ENCODE measurements at regions not wholly inside any gene's neighbourhood (a gene's known extent, or its start where the extent isn't known, plus 50 kb on each side); places are given as distances from the start of the nearest gene placed in this dataset.

DNA sequence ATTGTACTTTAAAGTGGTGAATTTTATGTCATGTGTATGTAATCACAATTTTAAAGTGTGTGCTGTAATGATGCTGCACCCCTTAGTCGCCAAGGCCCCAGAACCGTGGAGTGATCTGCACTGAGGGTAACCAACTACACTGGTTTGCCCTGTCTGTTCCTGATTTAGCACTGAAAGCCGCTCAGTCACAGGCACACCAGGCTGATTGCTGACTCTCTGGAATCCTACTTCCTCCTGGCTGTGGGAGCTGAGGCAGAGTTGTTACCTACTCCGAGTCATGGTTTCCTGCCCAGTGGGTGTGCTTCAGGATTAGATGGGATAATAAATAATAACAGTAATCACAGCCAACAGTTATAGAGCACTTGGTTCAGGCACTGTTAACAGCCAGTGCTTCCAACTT is 645.4 kb downstream of the BCOR start:
- DNase-seq: no peak

DNA sequence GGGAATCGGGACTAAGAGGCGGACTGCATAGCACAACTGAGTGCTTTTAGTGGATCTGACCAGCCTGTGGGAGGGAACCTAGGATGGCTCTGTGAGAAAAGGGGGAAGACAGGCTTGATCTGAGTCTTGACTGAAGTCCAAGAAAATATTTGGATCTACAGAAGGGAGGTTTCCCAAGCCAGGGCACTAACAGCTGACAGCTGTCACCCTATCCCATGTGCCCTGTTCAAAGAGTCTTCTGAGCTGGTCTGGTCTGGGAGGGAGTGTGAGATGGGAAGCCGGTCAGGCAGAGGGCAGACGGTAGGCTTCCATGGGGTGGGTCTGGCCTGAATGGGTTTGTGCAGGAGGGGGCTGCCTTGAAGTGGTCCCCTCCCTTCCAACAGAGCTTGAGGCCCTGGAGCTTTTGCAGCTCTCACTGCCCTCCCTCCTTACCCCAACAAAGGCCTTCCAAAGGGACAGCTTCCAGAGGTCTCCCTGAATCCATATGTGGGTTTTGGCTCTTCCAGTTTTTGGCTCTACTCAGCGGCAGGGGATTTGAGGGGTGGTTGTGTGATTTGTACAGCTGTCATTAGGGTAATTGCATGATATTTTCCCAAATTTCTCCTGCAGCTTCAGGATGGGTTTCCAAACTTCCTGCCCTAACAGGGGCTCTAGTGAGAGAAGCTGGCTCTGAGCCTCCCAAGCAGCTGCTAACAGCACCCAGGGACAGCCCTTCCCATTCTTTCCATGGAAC is 643.7 kb downstream of the BCOR start:
- DNase-seq: no peak

DNA sequence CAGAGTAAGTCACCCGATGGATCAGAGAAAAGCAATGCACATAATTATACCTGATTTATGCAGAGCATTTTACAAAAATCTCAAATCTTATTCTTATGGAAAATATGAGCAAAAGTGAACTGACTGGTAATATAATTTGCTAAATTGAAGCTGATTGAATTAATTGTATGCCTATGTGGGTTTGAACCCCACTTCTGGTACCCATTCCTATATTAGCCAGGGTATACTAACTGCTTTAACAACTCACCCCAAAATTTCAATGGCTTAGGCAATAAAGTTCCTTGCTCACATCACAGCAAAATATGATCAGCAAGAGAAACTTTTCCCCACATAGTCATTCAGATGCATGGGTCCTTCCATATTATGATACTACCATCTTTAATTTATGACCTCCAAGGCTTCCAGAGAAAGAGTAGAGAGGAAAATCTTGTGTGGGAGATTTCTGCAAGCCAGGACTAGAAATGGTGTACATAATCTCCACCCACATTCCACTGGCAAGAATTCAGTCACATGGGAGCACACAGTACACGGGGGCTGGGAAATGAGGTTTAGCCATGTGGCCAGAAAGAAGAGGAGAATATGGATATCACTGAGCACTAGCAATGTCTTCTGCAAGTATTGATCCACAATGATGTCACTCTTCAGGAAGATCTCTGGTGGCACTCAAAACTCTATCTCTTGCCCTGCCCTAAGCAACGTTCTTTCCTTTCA is 640.7 kb downstream of the BCOR start:
- DNase-seq: no peak

DNA sequence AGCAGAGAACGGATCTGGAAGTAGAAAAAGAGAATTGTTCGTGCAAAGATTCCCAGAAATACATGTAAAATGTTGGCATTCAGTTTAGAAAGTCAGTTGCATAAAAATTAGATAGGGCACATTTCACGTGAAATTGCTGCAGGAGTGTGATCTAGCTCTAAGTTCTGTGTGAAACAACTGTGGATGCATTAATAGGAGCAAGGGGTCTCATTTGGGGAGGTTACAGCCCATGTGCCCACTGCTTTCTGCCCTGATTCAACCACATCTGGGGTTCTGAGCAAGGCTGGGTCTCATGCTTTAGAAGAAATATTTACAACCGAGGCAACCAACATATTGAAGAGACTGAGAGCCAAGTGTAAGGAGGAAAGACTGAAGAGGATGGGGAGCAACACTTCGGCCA is 639.0 kb downstream of the BCOR start:
- no peak for DNase-seq

DNA sequence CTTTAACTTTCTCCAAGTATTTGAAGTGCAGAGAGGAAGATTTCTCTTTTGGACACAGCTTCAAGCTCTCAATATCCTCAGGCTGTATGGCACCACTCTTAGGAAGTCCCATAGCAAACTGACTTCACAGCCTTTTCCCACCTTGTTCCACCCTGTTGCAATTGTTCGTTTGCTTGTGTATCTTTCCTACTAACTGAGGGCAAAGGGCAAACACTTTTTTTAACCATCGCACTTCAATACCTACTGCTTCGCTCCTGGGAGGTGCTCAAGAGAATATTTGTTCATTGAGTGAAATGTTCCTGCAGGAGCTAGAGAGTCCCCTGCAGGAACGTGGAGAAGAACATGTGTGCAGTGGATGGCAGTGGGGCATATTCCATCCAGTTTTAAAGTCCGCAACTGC is 638.6 kb downstream of the BCOR start:
- DNase-seq: no peak

DNA sequence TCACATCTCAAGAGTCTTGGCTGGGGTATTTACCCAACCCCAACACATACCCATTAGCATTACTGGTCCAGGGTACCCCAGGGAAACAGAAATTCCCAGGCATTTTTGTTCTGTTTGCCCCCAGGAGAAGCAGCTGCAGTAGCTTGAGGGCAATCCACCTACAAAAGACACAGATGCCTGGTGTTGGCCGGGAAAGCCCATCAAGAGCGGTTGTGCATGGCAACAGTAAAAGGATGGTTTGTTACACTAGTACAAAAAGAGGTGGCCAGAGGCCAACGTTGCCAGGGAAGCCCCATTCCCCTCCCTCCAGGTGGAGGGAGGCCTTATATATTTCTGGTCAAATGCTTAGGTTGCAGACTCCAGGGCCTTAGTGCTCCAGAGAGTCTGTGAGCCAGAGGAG is 637.8 kb downstream of the BCOR start:
- DNase-seq: no peak

DNA sequence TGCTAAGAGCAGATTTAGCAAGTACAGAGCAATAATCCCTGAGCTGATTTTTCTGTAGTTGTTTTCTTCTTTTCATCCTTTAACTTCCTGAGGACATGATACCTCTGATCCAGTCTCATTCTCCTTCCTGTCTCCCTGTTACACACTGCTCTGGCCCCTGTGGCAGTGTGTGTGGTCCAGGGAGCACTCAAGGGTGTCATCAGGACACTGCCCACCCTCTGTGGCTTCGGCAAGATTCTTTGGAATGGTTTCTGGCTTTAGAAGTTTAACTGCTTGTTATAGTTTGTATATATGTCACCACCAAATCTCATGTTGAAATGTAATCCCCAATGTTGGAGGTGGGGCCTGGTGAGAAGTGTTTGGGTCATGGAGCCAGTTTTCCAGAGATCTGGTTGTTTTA is 637.3 kb downstream of the BCOR start:
- no peak for DNase-seq

DNA sequence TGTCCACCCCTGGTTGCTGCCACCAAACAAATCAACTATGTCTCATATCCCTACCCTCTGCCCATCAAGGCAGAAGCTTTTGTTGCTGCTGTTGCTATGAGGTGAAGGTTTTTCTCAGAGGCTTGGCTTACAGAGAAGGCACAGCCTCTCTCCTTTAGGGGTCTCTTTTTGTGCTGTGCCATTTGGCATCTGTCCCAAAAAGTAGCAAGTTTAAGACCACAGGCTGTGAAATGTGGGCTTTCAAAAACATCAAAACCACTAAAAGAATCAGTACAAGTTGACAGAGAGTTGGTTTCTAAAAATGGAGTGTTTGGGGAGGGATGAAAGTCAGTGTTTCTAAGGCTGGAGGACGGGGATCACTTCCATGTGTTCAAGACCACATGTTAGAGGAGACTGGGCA is 634.9 kb downstream of the BCOR start:
- DNase-seq: no peak

DNA sequence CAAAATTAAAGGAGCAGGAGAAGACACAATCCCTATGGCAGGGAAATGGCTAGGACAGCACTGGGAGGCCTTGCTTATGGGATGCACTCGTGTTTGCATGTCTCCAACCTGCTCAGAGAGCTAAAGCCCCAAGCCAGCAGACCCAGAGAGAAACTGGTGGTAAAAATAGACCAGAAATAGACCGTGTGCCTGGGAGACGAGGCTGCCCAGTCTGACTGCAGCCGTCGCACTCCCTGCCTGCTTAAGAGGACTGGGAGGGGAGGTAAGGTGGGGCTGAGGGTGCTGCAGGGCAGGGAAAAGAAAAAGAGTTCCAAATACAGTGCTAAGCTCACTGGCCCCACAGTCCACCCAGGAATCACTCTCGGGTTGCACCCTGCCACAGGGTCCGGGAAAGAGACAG is 633.5 kb downstream of the BCOR start:
- DNase-seq: no peak

DNA sequence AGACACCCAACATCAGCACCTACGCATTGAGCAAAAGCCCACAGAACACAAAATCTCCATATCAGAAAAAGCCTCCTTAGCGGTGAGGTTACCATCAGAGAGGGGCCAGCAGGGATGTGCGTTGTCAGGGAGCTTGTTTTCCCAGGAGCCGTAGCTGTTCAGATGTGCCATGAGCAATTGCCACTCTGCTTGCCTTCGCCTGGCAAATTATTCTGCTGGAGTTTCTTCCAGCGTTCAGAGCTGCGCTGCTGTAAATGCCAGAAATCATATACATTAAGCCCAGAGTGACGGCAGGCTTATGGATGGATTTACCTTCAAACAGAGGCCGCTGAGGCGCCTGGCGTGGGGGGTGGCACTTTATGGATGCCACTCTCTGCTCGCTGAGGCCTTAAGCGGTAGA is 632.3 kb downstream of the BCOR start:
- no peak for DNase-seq

DNA sequence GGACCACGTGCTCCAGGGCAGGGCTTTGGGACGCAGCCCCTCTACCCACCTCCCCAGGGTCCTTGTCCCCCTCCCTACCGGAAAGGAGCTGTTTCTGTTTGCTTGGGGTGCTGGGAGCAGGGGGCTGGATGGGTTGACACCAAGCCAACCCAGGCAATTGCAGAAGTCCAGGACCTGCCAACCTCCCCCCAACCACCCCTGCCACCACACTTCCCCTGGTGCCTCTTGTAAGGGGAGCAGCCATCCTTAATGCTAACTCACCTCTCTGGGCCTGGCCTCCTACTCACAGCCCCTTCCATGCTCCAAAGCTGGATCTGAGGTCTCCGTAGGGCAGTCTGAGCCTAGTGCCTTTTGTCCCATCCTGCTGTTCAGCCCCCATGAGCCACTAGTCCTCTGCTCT is 631.9 kb downstream of the BCOR start:
- DNase-seq: no peak

DNA sequence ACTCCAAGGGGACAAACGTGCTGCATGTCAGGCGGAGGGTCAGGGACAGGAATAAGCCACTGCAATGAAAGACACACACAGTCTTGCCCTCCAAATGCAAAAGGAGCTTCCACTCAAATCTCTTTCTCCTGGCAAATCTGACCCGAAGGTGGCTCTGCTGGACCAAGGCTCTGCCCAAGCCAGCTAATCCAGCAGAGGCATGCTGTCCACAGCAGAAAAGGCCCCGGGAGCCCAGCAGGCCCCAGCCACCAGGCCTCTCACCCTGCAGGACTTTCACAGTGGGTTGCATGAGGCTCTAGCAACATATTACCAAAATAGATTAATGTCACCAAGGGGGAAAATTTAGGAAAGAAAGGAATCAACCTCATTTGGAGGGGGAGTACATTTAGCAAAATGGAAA is 628.6 kb downstream of the BCOR start:
- DNase-seq: no peak

DNA sequence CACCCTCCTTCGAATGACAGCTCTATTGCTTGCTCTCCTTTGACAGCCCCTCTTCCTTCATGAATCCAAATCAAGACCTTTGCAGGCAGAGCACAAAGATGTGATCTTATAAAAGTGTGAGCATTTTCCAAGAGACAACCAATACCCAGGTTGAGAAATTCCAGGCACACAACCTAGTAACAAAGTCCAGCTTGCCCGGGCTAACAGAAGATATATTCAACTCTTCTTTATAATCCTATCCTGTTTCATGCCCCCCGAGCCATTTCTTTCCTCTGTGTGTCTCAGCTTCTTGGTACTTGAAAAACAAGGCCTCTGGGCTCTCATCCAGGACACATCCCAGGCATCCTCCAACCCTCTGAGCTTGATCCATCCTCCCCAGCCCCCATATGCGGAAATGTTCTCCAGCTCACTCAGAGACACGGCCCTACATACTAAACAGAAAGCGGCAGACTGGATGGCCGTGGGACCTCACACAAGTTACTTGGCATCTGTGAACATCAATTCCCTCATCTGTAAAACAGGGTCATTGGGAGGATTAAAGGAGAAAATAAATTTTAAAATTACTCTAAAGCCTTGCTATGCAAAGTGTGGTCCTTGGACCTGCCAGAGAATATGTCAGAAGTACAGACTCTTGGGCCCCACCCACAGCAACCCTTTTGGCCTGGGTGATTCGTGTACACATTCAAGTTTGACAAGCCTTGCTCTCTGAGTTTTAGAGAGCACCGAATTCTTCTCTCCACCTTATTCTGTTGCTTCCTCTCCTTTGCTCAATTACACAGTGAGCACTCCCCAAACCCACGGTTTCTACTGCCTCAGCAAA is 627.0 kb downstream of the BCOR start:
- DNase-seq: no peak

DNA sequence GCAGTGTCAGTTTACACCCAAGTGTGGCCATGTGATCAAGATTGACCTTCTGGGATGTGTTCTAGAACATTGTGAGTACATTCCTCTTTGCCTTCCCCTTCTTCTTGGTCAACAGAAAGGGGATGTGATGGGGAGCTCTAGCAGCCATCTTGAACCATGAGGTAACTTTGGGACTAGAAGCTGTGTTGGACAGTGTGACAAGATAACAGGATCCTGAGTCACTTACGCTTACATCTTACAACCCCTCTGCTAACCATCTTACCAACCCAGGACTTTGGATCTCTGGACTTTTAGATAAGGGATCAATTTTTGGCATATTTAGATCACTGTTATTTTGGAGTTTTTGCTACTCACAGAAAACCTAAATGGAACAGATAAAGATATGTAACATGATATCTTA is 625.6 kb downstream of the BCOR start:
- no peak for DNase-seq

DNA sequence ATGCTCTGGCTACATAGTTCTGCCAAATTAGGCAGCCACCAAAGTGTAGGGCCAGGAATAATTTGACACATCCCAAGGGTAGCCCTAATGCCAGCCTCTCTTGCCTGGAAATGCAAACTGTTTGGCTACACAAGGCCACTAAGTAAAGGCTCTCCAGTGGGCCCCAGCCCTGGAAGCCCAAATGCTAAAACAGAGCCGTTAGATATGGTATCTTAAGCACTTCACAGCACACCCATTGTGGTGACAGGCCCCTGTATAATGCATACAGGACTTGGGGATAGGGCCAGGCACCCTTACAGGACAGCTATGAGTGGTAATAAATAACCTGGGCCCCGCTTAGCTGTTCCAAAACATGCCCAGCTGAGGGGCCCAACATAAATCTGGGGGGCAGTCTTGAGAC is 623.9 kb downstream of the BCOR start:
- no peak for DNase-seq

DNA sequence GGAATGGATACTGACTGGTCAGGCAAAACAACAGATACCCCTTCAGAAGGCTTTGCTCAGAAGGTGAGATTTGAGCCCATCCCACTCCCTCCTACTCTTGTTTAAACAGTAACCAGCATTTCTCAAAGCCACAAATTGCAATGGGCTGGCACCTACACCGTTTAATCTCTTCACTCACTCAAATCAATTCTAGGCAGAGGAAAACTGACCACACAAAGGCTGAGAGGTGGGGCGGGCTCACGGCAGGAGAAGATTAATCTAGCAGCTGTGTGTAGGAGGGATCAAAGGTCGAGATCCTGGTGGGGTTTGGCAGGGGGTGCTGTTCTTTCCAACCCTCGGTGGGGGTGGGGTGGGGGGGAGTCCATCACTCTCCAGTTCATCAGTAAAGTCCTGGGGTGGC is 622.4 kb downstream of the BCOR start:
- DNase-seq: no peak

DNA sequence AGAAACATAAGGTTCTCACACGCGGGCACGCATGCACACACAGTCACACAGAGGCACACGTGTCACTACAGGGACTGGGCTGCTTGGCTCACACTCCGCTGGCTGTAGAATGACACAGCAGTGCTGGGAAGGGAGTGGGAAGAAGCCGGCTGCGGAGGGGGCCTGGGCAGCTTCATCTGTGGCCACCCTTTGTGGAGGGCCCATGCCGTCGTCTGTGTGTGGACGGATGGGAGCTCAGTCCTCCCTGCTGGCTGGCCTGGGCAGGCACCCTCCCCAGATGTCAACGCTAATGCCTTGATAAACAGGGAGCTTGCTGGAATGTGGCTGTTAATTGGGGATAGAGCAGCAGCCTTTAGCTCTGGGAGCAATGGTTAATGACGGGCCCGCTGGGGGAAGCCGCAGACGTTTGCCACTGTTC is 621.1 kb downstream of the BCOR start:
- DNase-seq: no peak

DNA sequence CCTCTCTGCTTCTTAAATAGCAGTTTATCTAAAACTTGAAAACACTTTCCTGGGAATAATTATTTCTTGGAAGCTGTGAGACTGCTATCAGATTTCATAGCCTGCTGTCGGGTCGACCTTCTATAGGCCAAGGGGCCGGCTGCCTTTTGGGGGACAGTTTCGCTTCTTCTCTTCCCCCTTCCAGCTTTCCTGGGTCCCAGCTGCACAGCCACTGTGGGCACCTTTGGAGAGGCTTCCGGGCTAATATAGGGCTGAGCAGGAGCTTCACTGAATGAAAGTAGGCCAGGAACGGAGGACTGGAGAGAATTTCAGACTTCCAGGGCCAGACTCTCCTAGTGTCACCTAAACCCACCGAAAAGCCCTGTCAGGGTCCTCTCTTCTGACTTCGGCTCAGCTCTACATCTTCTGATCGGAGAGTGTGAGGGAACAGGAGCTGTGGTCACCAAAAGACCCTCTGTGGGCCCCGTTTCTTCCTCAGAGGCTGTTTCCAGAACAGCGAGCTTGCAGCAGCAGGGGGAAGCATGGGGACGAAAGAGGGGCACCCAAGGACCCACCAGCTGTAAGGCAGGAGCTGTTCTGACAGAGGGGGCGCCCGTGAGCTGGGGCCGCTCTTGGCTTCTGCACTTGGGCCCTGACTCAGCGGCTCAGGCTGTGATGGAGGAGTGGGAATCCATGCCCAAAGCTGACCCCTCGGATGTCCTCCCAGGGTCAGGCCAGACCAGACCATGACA is 620.6 kb downstream of the BCOR start:
- DNase-seq: no peak

DNA sequence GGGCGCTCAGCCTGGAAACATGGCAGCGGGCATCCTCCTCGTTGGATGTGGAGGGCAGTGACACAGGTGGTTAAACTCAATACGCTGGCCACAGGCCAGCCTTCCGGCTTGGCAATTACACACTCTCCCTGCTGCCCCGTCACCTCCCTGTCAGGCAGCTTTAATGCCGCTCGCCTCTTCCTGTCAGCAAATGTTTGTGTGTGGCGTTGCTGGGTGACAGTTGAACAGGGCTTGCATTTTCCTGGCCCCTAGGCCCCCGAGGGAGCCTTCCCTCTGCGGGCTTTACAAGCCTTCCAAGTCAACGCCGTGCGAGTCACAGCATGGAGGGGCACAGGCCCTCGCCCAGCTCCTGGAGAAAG is 620.0 kb downstream of the BCOR start:
- no peak for DNase-seq

DNA sequence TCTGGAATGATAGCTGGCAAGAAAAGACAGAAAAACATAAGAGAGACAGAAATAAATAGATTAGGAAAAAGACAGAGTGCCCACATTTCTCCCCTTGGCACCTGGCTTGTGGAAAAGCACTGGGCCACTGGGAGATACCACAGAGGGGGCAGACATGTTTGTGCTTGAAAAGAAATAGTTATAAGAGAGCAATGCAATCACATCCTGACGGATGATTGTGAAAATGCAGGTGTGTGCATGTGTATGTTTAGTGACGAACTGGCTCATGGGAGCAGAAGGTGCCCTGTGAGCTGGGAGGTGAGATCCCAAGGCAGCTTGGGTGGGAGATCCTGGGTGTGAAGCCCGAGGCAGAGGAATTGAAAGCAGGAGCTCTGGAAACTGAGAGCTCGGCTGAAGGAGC is 617.9 kb downstream of the BCOR start:
- no peak for DNase-seq

DNA sequence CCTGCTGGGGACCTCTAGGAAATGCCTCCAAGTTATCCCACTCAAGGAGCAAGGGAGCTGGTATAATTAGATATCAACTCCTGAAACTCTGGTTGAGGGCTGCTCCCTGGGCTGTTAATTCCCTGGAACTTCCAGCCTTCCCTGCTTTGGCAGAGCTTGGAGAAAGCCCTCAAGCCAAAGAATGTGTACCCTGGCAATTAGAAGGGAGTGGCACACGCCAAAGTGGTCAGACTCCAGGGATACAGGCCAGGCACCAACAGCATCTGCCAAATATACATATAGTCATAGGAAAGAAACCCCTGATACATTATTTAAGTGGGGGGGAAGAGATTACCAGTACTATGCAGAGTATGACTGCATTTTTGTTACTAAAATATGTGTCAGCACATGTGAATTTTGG is 616.8 kb downstream of the BCOR start:
- no peak for DNase-seq

DNA sequence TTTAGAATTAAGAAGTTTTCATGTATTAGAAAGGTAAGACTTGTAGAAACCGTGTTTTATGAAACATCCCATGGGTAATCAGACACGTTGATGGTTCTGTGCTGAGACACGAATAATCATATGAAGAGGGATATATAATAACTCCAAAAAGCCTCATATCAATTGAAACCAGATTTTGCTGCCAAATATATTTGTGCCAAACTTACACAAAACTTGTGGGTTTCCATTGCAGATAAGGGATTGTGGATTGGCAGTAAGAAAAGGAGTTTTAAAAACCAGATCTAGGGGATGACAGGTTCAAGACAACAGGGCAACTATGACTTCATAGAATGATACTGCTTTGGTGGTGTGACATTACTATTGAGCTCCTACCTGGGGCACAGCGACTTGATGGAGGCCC is 616.1 kb downstream of the BCOR start:
- DNase-seq: no peak
